ENCODE measurements at regions not wholly inside any gene's neighbourhood (a gene's known extent, or its start where the extent isn't known, plus 50 kb on each side); places are given as distances from the start of the nearest gene placed in this dataset.

GRCh38 chr3:106261915-106262683, 393.3 kb upstream of the CBLB start:
- no peak overlapping the region for H3K27ac ChIP-seq
- peaks cover 0 to 13% (median 0%) of the 10 kb centered on the region in 4 donors for H3K4me1 ChIP-seq
- DNase-seq: no peak
- H3K9me3 ChIP-seq: no peaks in the 10 kb centered on the region
- H3K27me3 ChIP-seq: no peaks in the 10 kb centered on the region
- no peaks in the 10 kb centered on the region for H3K36me3 ChIP-seq
- no peak overlapping the region for H3K4me3 ChIP-seq
- intact Hi-C loops (cut with DNase I; ENCODE audit: low total_unique reads): no loop called here
- no peak for TF ChIP-seq CTCF (IDR thresholded peaks at IDR 0.05)

GRCh38 chr3:106263011-106263410, 394.2 kb upstream of the CBLB start:
- no peak for DNase-seq
- H3K27me3 ChIP-seq: no peaks in the 10 kb centered on the region
- no peaks in the 10 kb centered on the region for H3K36me3 ChIP-seq
- no peak overlapping the region for H3K27ac ChIP-seq
- TF ChIP-seq CTCF (IDR thresholded peaks at IDR 0.05): no peak
- peaks cover 0 to 13% (median 0%) of the 10 kb centered on the region in 4 donors for H3K4me1 ChIP-seq
- intact Hi-C loops (cut with DNase I; ENCODE audit: low total_unique reads): no loop called here
- no peaks in the 10 kb centered on the region for H3K9me3 ChIP-seq
- H3K4me3 ChIP-seq: no peak overlapping the region

- no peak for DNase-seq
- intact Hi-C loops (cut with DNase I; ENCODE audit: low total_unique reads): no loop called here
- Histone ChIP-seq H3K36me3 (no peaks in the 10 kb centered on the region), H3K27me3 (no peaks in the 10 kb centered on the region), H3K27ac (no peak overlapping the region), H3K4me3 (no peak overlapping the region), H3K4me1 (peaks cover 0 to 13% (median 0%) of the 10 kb centered on the region in 4 donors), H3K9me3 (no peaks in the 10 kb centered on the region)
- no peak for TF ChIP-seq CTCF (IDR thresholded peaks at IDR 0.05)
Observed at GRCh38 chr3:106263546-106263945, 394.7 kb upstream of the CBLB start.

GRCh38 chr3:106265704-106266103, 396.9 kb upstream of the CBLB start:
- Histone ChIP-seq H3K4me1 (peaks cover 0 to 13% (median 0%) of the 10 kb centered on the region in 4 donors), H3K4me3 (no peak overlapping the region), H3K9me3 (no peaks in the 10 kb centered on the region), H3K27ac (no peak overlapping the region), H3K27me3 (no peaks in the 10 kb centered on the region), H3K36me3 (no peaks in the 10 kb centered on the region)
- TF ChIP-seq CTCF (IDR thresholded peaks at IDR 0.05): no peak
- DNase-seq: no peak
- intact Hi-C loops (cut with DNase I; ENCODE audit: low total_unique reads): no loop called here

GRCh38 chr3:106268696-106269095, 399.9 kb upstream of the CBLB start:
- intact Hi-C loops (cut with DNase I; ENCODE audit: low total_unique reads): no loop called here
- DNase-seq: no peak
- no peak for TF ChIP-seq CTCF (IDR thresholded peaks at IDR 0.05)

More at GRCh38 chr3:106268696-106269095, 399.9 kb upstream of the CBLB start:
- Histone ChIP-seq H3K4me3 (no peak overlapping the region), H3K27me3 (no peaks in the 10 kb centered on the region), H3K27ac (no peak overlapping the region), H3K9me3 (no peaks in the 10 kb centered on the region), H3K4me1 (no peaks in the 10 kb centered on the region), H3K36me3 (no peaks in the 10 kb centered on the region)

Data from tibial artery (tissue), 4 donors.